HepG2 (cell line): ENCODE measurements at regions not wholly inside any gene's neighbourhood (a gene's known extent, or its start where the extent isn't known, plus 50 kb on each side); places are given as distances from the start of the nearest gene placed in this dataset.

ENCODE experiments used
- ATAC-seq: fragments of 200-7000 bp; cut with Tn5 transposase; 3 replicates; pipeline ENCODE4 v1.9.1; 2020; ENCODE audit warnings: mild to moderate bottlenecking, moderate library complexity
- BruUV-seq: library from RNA; stranded (reverse); fragments of 400-500 nt; replicated peaks from 2 replicates; lab custom pipeline; 2021; lab: Mats Ljungman, UMichigan
- CTCF ChIA-PET: fragments of 300-600 bp; formaldehyde crosslinking; extraction: SDS; loops from one replicate; lab custom pipeline; 2021; ENCODE audit warnings: low total read pairs, inconsistent platforms, low intra/inter-chr PET ratio; lab: Yijun Ruan, JAX
- POLR2A ChIA-PET: fragments of 350-600 bp; sonication (Branson Sonifier 250); formaldehyde crosslinking; loops from one replicate; lab custom pipeline; 2020; ENCODE audit warnings: antibody characterized with exemption, inconsistent platforms; lab: Yijun Ruan, JAX
- DNase-seq: peaks from one replicate; pipeline ENCODE4 v3.0.0-alpha.2; 2015; ENCODE audit warnings: low spot score
- FAIRE-seq: peaks from 3 replicates; lab custom pipeline; 2011; peaks lifted over from hg19 to GRCh38; lab: Jason Lieb, UNC
- H2AFZ ChIP-seq: one replicate; pipeline ENCODE4 v1.6.1; 2011; ENCODE audit warnings: low read length, inconsistent platforms
- H3K27ac ChIP-seq: fragments of 300-600 bp; 3 replicates; pipeline ENCODE4 v1.8.0; 2011; ENCODE audit warnings: mixed run types, mild to moderate bottlenecking, mixed read lengths, low read length, inconsistent platforms; ENCODE audit not compliant: insufficient read depth; ENCODE audit errors: extremely low read length
- H3K27me3 ChIP-seq, 2 experiments: fragments of 200-600 bp in 1 of 2; 2 replicates in 1 of 2; 3 replicates in 1 of 2; pipeline versions ENCODE4 v1.6.0 to v1.8.0; 2011; ENCODE audit warnings: low read length in 2 of 2, mild to moderate bottlenecking in 2 of 2, moderate library complexity in 2 of 2, inconsistent platforms in 1 of 2; ENCODE audit not compliant: insufficient read depth in 2 of 2, control insufficient read depth in 1 of 2
- H3K36me3 ChIP-seq, 2 experiments: fragments of 200-600 bp in 1 of 2; replicated peaks in 1 of 2; 2 replicates in 1 of 2; 3 replicates in 1 of 2; pipeline versions ENCODE4 v1.5.1 to v1.8.0; 2011; ENCODE audit warnings: low read length in 2 of 2, inconsistent platforms in 1 of 2; ENCODE audit not compliant: insufficient read depth in 2 of 2, control insufficient read depth in 1 of 2
- H3K4me1 ChIP-seq: 2 replicates; pipeline ENCODE4 v1.5.1; 2012; ENCODE audit warnings: low read length, inconsistent platforms; ENCODE audit not compliant: insufficient read depth
- H3K4me2 ChIP-seq: 2 replicates; pipeline ENCODE4 v1.6.0; 2011; ENCODE audit warnings: low read depth, low read length, inconsistent platforms
- H3K4me3 ChIP-seq, 3 experiments: fragments of 200-600 bp in 1 of 3; sonication (generic), shearing (Covaris generic) in 1 of 3; replicated peaks in 1 of 3; 2 replicates each; pipeline ENCODE4 v1.5.1; 2011 to 2016; ENCODE audit warnings: low read length in 3 of 3, inconsistent platforms in 2 of 3, low read depth in 2 of 3, mild to moderate bottlenecking in 2 of 3, control low read depth in 1 of 3, mixed read lengths in 1 of 3; ENCODE audit not compliant: insufficient read depth in 1 of 3
- H3K79me2 ChIP-seq: one replicate; pipeline ENCODE4 v1.6.1; 2011; ENCODE audit warnings: low read length, inconsistent platforms; ENCODE audit not compliant: insufficient read depth
- H3K9ac ChIP-seq: 2 replicates; pipeline ENCODE4 v1.6.0; 2011; ENCODE audit warnings: mild to moderate bottlenecking, low read depth, low read length, inconsistent platforms; ENCODE audit not compliant: insufficient read depth
- H3K9me3 ChIP-seq: 2 replicates; pipeline ENCODE4 v1.5.1; 2012; ENCODE audit warnings: mild to moderate bottlenecking, low read length
- H4K20me1 ChIP-seq: 2 replicates; pipeline ENCODE4 v1.6.0; 2011; ENCODE audit warnings: inconsistent platforms, mild to moderate bottlenecking, low read length, moderate library complexity; ENCODE audit not compliant: insufficient read depth
- HNF4G ChIP-seq, 2 experiments: sonication (generic) in 1 of 2; formaldehyde crosslinking in 1 of 2; IDR thresholded peaks; 2 replicates each; pipeline versions ENCODE4 v1.4.0 to v1.6.1; 2011 to 2020; ENCODE audit warnings: borderline replicate concordance in 2 of 2, low read depth in 2 of 2, mild to moderate bottlenecking in 2 of 2, low read length in 1 of 2, missing genetic modification reagents in 1 of 2, moderate library complexity in 1 of 2
- KLF12 ChIP-seq: sonication (generic); formaldehyde crosslinking; IDR thresholded peaks from 2 replicates; pipeline ENCODE4 v1.4.0; 2020; ENCODE audit warnings: missing genetic modification reagents, borderline replicate concordance
- TEAD3 ChIP-seq: optimal IDR thresholded peaks from 2 replicates; pipeline ENCODE3; 2016; ENCODE audit warnings: borderline replicate concordance
- ZFP36L2 ChIP-seq: sonication (generic); formaldehyde crosslinking; IDR thresholded peaks from 2 replicates; pipeline ENCODE4 v1.4.0; 2020; ENCODE audit warnings: missing genetic modification reagents
- ZNF124 ChIP-seq: sonication (generic); formaldehyde crosslinking; IDR thresholded peaks from 2 replicates; pipeline ENCODE4 v1.4.0; 2020; ENCODE audit warnings: missing genetic modification reagents
- ZNF589 ChIP-seq: sonication (generic); formaldehyde crosslinking; conservative IDR thresholded peaks from 2 replicates; pipeline ENCODE4 v1.8.0; 2022; ENCODE audit warnings: mild to moderate bottlenecking, moderate library complexity, missing genetic modification reagents
- WGBS: methylation state at CpG from one replicate; pipeline ENCODE4 v1.1.6; 2017; ENCODE audit warnings: low lambda C conversion rate; 5-methylcytosine and 5-hydroxymethylcytosine counted together
- in situ Hi-C: cut with HindIII; loops from 2 replicates; pipeline ENCODE4 v1.10.0; 2017; ENCODE audit warnings: low pct_unique_long_range_greater_than_20kb; ENCODE audit not compliant: extremely low pct_ligation_motif_present
- intact Hi-C: fragments of 100-400 bp; cut with micrococcal nuclease; formaldehyde crosslinking; loops from one replicate; pipeline ENCODE4 v1.10.0; 2022; ENCODE audit not compliant: unreplicated experiment
- TF ChIP-seq, protein P1 (sequence below): fragments of 450-650 bp; IDR thresholded peaks from 2 replicates; pipeline ENCODE4 v1.6.1; 2016
- TF ChIP-seq, protein P2 (sequence below): sonication (generic); formaldehyde crosslinking; IDR thresholded peaks from 2 replicates; pipeline ENCODE4 v1.5.0; 2020; ENCODE audit warnings: mild to moderate bottlenecking, missing genetic modification reagents, borderline replicate concordance
- TF ChIP-seq, protein P3 (sequence below): sonication (generic); formaldehyde crosslinking; IDR thresholded peaks from 2 replicates; pipeline ENCODE4 v1.8.1; 2023; ENCODE audit warnings: missing genetic modification reagents, mild to moderate bottlenecking, borderline replicate concordance

DNA sequence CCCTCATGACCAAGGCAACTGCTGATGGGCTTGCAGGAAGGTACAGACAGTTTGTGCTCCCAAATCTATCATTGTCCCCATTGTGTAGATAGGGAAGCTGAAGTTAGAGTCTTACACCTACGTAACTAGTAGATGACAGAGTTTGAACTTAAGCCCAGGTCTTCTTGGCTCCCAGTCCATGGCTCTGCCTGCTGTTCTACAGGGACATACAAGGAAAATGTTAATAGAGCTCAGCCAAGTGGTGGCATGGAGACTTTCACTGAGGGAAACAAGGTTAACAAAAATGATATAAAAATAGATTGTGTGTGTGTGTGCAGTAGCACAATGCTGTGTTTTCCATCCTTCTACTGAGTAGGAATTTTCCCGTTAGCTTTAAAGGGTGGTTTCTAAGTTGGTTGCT lies 936.5 kb downstream of the RPA4 start:
- Histone ChIP-seq H3K27me3 (no peaks in the 10 kb centered on the region), H3K4me3 (no peak overlapping the region), H3K9ac (no peak overlapping the region), H2AFZ (no peak overlapping the region), H3K4me1 (no peaks in the 10 kb centered on the region), H3K27ac (no peak overlapping the region), H3K79me2 (no peaks in the 10 kb centered on the region), H3K36me3 (no peaks in the 10 kb centered on the region), H3K9me3 (no peaks in the 10 kb centered on the region), H4K20me1 (no peaks in the 10 kb centered on the region), H3K4me2 (no peak overlapping the region)
- intact Hi-C loops (no loop called here), in situ Hi-C loops (no loop called here)
- DNase-seq, result no peak
- ChIA-PET CTCF (no interaction called here), POLR2A (no interaction called here)
- no TSS peak for BruUV-seq
- no peak for FAIRE-seq
- 90% methylated on average over 2 of the region's 2 CpGs for WGBS
- no peak for TF ChIP-seq ZFP36L2 (CRISPR knock-in tag)
- no peak for ATAC-seq

DNA sequence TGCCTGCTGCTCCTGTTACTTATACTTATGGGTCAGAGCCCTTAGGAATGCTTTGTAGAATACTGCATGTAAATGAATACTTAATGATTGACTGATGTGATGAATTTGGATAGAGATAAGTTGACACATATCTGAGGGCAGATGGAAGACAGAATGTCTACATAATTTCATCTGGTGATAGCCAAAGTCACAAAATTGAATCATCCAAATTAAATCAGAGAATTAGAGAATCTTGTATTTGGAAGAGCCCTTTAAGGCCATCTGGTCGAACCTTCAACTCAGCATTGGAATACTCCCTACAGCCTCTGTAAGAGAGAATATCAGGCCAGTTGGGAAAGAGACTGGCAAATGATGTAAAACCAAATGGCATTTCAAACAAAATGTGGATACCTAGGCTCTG lies 944.8 kb downstream of the RPA4 start:
- FAIRE-seq, result no peak
- H3K27ac ChIP-seq, result no peak overlapping the region
- no peaks in the 10 kb centered on the region for H3K36me3 ChIP-seq
- CTCF ChIA-PET, result no interaction called here
- H3K4me3 ChIP-seq, result no peak overlapping the region
- no peak overlapping the region for H3K4me2 ChIP-seq
- POLR2A ChIA-PET, result no interaction called here
- TF ChIP-seq, protein P1, sequence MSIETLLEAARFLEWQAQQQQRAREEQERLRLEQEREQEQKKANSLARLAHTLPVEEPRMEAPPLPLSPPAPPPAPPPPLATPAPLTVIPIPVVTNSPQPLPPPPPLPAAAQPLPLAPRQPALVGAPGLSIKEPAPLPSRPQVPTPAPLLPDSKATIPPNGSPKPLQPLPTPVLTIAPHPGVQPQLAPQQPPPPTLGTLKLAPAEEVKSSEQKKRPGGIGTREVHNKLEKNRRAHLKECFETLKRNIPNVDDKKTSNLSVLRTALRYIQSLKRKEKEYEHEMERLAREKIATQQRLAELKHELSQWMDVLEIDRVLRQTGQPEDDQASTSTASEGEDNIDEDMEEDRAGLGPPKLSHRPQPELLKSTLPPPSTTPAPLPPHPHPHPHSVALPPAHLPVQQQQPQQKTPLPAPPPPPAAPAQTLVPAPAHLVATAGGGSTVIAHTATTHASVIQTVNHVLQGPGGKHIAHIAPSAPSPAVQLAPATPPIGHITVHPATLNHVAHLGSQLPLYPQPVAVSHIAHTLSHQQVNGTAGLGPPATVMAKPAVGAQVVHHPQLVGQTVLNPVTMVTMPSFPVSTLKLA, result no peak
- TF ChIP-seq KLF12 (CRISPR knock-in tag), result no peak
- TF ChIP-seq, protein P2, sequence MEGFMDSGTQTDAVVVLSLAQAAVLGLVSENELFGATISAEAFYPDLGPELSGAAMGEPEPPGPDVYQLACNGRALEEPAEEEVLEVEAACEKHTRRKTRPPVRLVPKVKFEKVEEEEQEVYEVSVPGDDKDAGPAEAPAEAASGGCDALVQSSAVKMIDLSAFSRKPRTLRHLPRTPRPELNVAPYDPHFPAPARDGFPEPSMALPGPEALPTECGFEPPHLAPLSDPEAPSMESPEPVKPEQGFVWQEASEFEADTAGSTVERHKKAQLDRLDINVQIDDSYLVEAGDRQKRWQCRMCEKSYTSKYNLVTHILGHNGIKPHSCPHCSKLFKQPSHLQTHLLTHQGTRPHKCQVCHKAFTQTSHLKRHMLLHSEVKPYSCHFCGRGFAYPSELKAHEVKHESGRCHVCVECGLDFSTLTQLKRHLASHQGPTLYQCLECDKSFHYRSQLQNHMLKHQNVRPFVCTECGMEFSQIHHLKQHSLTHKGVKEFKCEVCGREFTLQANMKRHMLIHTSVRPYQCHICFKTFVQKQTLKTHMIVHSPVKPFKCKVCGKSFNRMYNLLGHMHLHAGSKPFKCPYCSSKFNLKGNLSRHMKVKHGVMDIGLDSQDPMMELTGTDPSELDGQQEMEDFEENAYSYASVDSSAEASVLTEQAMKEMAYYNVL (CRISPR knock-in tag), result no peak
- TF ChIP-seq ZNF124, result no peak
- TF ChIP-seq HNF4G (IDR thresholded peaks at IDR 0.05; ENCODE audit: borderline replicate concordance, low read depth, low read length), result no peak
- no peak for TF ChIP-seq HNF4G (CRISPR knock-in tag; IDR thresholded peaks at IDR 0.05; ENCODE audit: borderline replicate concordance, low read depth)
- TF ChIP-seq ZNF589, result no peak
- no peak for TF ChIP-seq TEAD3 (CRISPR knock-in tag)
- TF ChIP-seq, protein P3, sequence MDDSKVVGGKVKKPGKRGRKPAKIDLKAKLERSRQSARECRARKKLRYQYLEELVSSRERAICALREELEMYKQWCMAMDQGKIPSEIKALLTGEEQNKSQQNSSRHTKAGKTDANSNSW (CRISPR knock-in tag), result no peak
- H3K27me3 ChIP-seq, result no peaks in the 10 kb centered on the region
- H3K9ac ChIP-seq, result no peak overlapping the region
- H3K4me1 ChIP-seq, result no peaks in the 10 kb centered on the region
- no peaks in the 10 kb centered on the region for H3K9me3 ChIP-seq
- ATAC-seq, result no peak
- no peak overlapping the region for H2AFZ ChIP-seq
- in situ Hi-C loops, result no loop called here
- 0% methylated on average over 1 of the region's 1 CpG for WGBS
- H3K79me2 ChIP-seq, result no peaks in the 10 kb centered on the region
- BruUV-seq, result no TSS peak
- H4K20me1 ChIP-seq, result no peaks in the 10 kb centered on the region
- DNase-seq, result no peak
- intact Hi-C loops, result no loop called here
